ENCODE measurements at regions not wholly inside any gene's neighbourhood (a gene's known extent, or its start where the extent isn't known, plus 50 kb on each side); places are given as distances from the start of the nearest gene placed in this dataset.

DNA sequence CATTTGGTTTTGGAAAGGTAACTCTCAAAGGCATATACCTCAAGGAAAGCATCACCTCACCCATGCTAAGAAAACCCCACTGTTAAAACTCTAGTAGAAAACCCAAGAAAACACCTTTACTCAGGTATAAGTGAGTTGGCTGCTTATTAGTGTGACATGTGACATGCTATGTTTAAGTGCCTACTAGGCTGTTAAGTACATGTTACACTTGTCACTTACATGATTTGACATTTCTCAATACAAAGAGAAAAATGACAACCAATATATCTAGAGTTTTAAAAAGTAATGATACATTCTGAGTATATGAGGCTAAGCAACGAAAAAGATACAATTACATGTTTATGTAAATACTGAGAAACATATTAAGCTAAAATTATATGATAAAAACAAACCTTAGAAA is 1548.3 kb upstream of the TENM3 start:
- TF ChIP-seq, protein P1, sequence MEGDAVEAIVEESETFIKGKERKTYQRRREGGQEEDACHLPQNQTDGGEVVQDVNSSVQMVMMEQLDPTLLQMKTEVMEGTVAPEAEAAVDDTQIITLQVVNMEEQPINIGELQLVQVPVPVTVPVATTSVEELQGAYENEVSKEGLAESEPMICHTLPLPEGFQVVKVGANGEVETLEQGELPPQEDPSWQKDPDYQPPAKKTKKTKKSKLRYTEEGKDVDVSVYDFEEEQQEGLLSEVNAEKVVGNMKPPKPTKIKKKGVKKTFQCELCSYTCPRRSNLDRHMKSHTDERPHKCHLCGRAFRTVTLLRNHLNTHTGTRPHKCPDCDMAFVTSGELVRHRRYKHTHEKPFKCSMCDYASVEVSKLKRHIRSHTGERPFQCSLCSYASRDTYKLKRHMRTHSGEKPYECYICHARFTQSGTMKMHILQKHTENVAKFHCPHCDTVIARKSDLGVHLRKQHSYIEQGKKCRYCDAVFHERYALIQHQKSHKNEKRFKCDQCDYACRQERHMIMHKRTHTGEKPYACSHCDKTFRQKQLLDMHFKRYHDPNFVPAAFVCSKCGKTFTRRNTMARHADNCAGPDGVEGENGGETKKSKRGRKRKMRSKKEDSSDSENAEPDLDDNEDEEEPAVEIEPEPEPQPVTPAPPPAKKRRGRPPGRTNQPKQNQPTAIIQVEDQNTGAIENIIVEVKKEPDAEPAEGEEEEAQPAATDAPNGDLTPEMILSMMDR (IDR thresholded peaks at IDR 0.05): no peak
- no peak for TF ChIP-seq POLR2A (IDR thresholded peaks at IDR 0.05)
